H9 (cell line): ENCODE measurements at regions not wholly inside any gene's neighbourhood (a gene's known extent, or its start where the extent isn't known, plus 50 kb on each side); places are given as distances from the start of the nearest gene placed in this dataset.

Source experiments
- DNase-seq: peaks from one replicate; pipeline ENCODE4 v3.0.0-alpha.2; 2017
- H2AFZ ChIP-seq: one replicate; pipeline ENCODE4 v1.6.1; 2013; ENCODE audit warnings: mild to moderate bottlenecking, low read length, control low read depth, moderate library complexity
- H2AK5ac ChIP-seq: 2 replicates; pipeline ENCODE4 v1.6.1; 2013; ENCODE audit warnings: low read length, control low read depth, mixed read lengths; ENCODE audit not compliant: insufficient read length
- H2BK120ac ChIP-seq: one replicate; pipeline ENCODE4 v1.6.1; 2013; ENCODE audit warnings: low read depth, mild to moderate bottlenecking, low read length, control low read depth, inconsistent platforms; ENCODE audit not compliant: poor library complexity, severe bottlenecking
- H2BK12ac ChIP-seq: 2 replicates; pipeline ENCODE4 v1.6.1; 2013; ENCODE audit warnings: low read length, control low read depth, mixed read lengths, low read depth; ENCODE audit not compliant: insufficient read length
- H2BK15ac ChIP-seq: 2 replicates; pipeline ENCODE4 v1.6.1; 2013; ENCODE audit warnings: low read depth, low read length, control low read depth
- H2BK20ac ChIP-seq: one replicate; pipeline ENCODE4 v1.6.1; 2013; ENCODE audit warnings: low read depth, mild to moderate bottlenecking, low read length, control low read depth, inconsistent platforms; ENCODE audit not compliant: poor library complexity, severe bottlenecking
- H2BK5ac ChIP-seq: 2 replicates; pipeline ENCODE4 v1.6.1; 2013; ENCODE audit warnings: low read length, control low read depth, mixed read lengths; ENCODE audit not compliant: insufficient read length
- H3K14ac ChIP-seq: 2 replicates; pipeline ENCODE4 v1.6.1; 2013; ENCODE audit warnings: low read length, control low read depth; ENCODE audit not compliant: insufficient read depth
- H3K18ac ChIP-seq: 2 replicates; pipeline ENCODE4 v1.6.1; 2013; ENCODE audit warnings: low read depth, mild to moderate bottlenecking, mixed read lengths, low read length, control low read depth; ENCODE audit not compliant: insufficient read length
- H3K23ac ChIP-seq: 2 replicates; pipeline ENCODE4 v1.6.1; 2013; ENCODE audit warnings: low read length, control low read depth, mixed read lengths, low read depth; ENCODE audit not compliant: insufficient read length
- H3K23me2 ChIP-seq: 2 replicates; pipeline ENCODE4 v1.6.1; 2013; ENCODE audit warnings: low read depth, mild to moderate bottlenecking, mixed read lengths, low read length, control low read depth; ENCODE audit not compliant: insufficient read length, poor library complexity, severe bottlenecking
- H3K27ac ChIP-seq: 2 replicates; pipeline ENCODE4 v1.5.1; 2013; ENCODE audit warnings: low read length, control low read depth, mixed read lengths, low read depth; ENCODE audit not compliant: insufficient read length
- H3K27me3 ChIP-seq: 2 replicates; pipeline ENCODE4 v1.6.1; 2013; ENCODE audit warnings: low read length, control low read depth, inconsistent platforms; ENCODE audit not compliant: insufficient read depth
- H3K4ac ChIP-seq: 2 replicates; pipeline ENCODE4 v1.6.1; 2013; ENCODE audit warnings: low read depth, mild to moderate bottlenecking, control low read depth, inconsistent platforms, low read length, moderate library complexity
- H3K4me1 ChIP-seq: 2 replicates; pipeline ENCODE4 v1.6.1; 2013; ENCODE audit warnings: low read length, control low read depth, inconsistent platforms; ENCODE audit not compliant: insufficient read depth
- H3K4me2 ChIP-seq: 2 replicates; pipeline ENCODE4 v1.6.1; 2013; ENCODE audit warnings: low read length, control low read depth, mixed read lengths; ENCODE audit not compliant: insufficient read length, insufficient read depth
- H3K56ac ChIP-seq: 2 replicates; pipeline ENCODE4 v1.6.1; 2013; ENCODE audit warnings: low read depth, mild to moderate bottlenecking, mixed read lengths, low read length, control low read depth; ENCODE audit not compliant: insufficient read length
- H3K79me1 ChIP-seq: 2 replicates; pipeline ENCODE4 v1.6.1; 2013; ENCODE audit warnings: low read depth, mild to moderate bottlenecking, moderate library complexity, low read length, control low read depth, inconsistent platforms; ENCODE audit not compliant: insufficient read depth, poor library complexity, severe bottlenecking
- H3K79me2 ChIP-seq: 2 replicates; pipeline ENCODE4 v1.6.1; 2013; ENCODE audit warnings: low read length, control low read depth, inconsistent platforms; ENCODE audit not compliant: insufficient read depth
- H3K9ac ChIP-seq: 2 replicates; pipeline ENCODE4 v1.6.1; 2013; ENCODE audit warnings: low read length, control low read depth, mixed read lengths; ENCODE audit not compliant: insufficient read length; ENCODE audit errors: extremely low read depth
- H3K9me3 ChIP-seq: one replicate; pipeline ENCODE4 v1.6.1; 2013; ENCODE audit warnings: low read depth, low read length, inconsistent platforms; ENCODE audit not compliant: control insufficient read depth
- H3T11ph ChIP-seq: one replicate; pipeline ENCODE4 v1.6.1; 2013; ENCODE audit warnings: mild to moderate bottlenecking, low read length, control low read depth, inconsistent platforms
- H4K20me1 ChIP-seq: one replicate; pipeline ENCODE4 v1.6.1; 2013; ENCODE audit not compliant: control insufficient read depth, insufficient read length, insufficient read depth
- H4K5ac ChIP-seq: 2 replicates; pipeline ENCODE4 v1.6.1; 2013; ENCODE audit warnings: low read depth, mild to moderate bottlenecking, mixed read lengths, low read length, control low read depth; ENCODE audit not compliant: insufficient read length
- H4K8ac ChIP-seq: replicated peaks from 2 replicates; pipeline ENCODE4 v1.6.1; 2013; ENCODE audit warnings: low read length, control low read depth, mixed read lengths, low read depth; ENCODE audit not compliant: insufficient read length
- H4K91ac ChIP-seq: 2 replicates; pipeline ENCODE4 v1.6.1; 2013; ENCODE audit warnings: low read depth, mild to moderate bottlenecking, moderate library complexity, mixed read lengths, low read length, control low read depth; ENCODE audit not compliant: insufficient read length
- H3K27ac Mint-ChIP-seq, 3 experiments: 2 replicates in 2 of 3; 3 replicates in 1 of 3; pipeline ENCODE4 v1.8.0; 2020 to 2021; ENCODE audit warnings: mixed read lengths in 3 of 3, mild to moderate bottlenecking in 1 of 3, moderate library complexity in 1 of 3
- H3K27me3 Mint-ChIP-seq: 2 replicates; pipeline ENCODE4 v1.8.0; 2021; ENCODE audit warnings: low read depth, mild to moderate bottlenecking, moderate library complexity, mixed read lengths
- H3K36me3 Mint-ChIP-seq, 3 experiments: 2 replicates in 2 of 3; 3 replicates in 1 of 3; pipeline ENCODE4 v1.8.0; 2020 to 2021; ENCODE audit warnings: low read depth in 3 of 3, mixed read lengths in 3 of 3; ENCODE audit not compliant: insufficient read depth in 1 of 3
- H3K4me1 Mint-ChIP-seq, 2 experiments: 2 replicates each; pipeline ENCODE4 v1.8.0; 2020; ENCODE audit warnings: mixed read lengths in 2 of 2
- H3K4me3 Mint-ChIP-seq, 2 experiments: 2 replicates in 1 of 2; 3 replicates in 1 of 2; pipeline ENCODE4 v1.8.0; 2020 to 2021; ENCODE audit warnings: mild to moderate bottlenecking in 2 of 2, mixed read lengths in 2 of 2, moderate library complexity in 1 of 2
- H3K9me3 Mint-ChIP-seq, 2 experiments: 2 replicates in 1 of 2; 3 replicates in 1 of 2; pipeline ENCODE4 v1.8.0; 2020; ENCODE audit warnings: mild to moderate bottlenecking in 2 of 2, mixed read lengths in 2 of 2, moderate library complexity in 1 of 2
- CTCF ChIP-seq: fragments of 200-600 bp; sonication (generic); conservative IDR thresholded peaks from 3 replicates; pipeline ENCODE4 v1.8.0; 2021; ENCODE audit warnings: antibody characterized with exemption, mild to moderate bottlenecking
- WGBS: extraction: QIAGEN DNeasy Blood & Tissue Kit; methylation state at CpG from one replicate; pipeline ENCODE4 v1.1.7; 2013; ENCODE audit warnings: missing lambda C conversion rate, low lambda C conversion rate, mixed read lengths; ENCODE audit not compliant: insufficient read length; ENCODE audit errors: extremely low coverage; 5-methylcytosine and 5-hydroxymethylcytosine counted together

- H3K9me3 ChIP-seq = no peaks in the 10 kb centered on the region
- TF ChIP-seq CTCF = no peak
- no peak overlapping the region for H3K4me3 Mint-ChIP-seq
Measured at GRCh38 chr16:25625620-25626019, 66.1 kb upstream of the HS3ST4 start.

More at GRCh38 chr16:25625620-25626019, 66.1 kb upstream of the HS3ST4 start:
- Histone ChIP-seq H3T11ph (no peak overlapping the region), H2AK5ac (no peak overlapping the region), H3K23me2 (peaks cover 3% of the 10 kb centered on the region), H4K20me1 (no peaks in the 10 kb centered on the region), H4K8ac (no peak overlapping the region), H2AFZ (no peak overlapping the region), H2BK20ac (no peak overlapping the region), H3K18ac (no peak overlapping the region), H3K4me2 (no peak overlapping the region), H3K56ac (no peak overlapping the region), H3K9ac (no peak overlapping the region), H2BK12ac (no peak overlapping the region), H3K27me3 (no peaks in the 10 kb centered on the region), H3K79me2 (no peaks in the 10 kb centered on the region), H3K14ac (0 out of 2 replicates have a peak overlapping the region, but pooled peaks have one; percentile 27), H3K79me1 (no peaks in the 10 kb centered on the region), H4K91ac (no peak overlapping the region), H3K4ac (no peak overlapping the region), H2BK120ac (no peak overlapping the region), H3K23ac (no peak overlapping the region), H3K27ac (no peak overlapping the region), H2BK5ac (no peak overlapping the region), H2BK15ac (no peak overlapping the region), H3K4me1 (no peaks in the 10 kb centered on the region), H4K5ac (no peak overlapping the region)
- Mint-ChIP-seq H3K4me1 (peaks cover 2 to 4% of the 10 kb centered on the region in 2 experiments; a peak in 2 of 4 replicates), H3K27ac (no peak overlapping the region), H3K27me3 (no peaks in the 10 kb centered on the region; the same call in 1 of the 2 replicates), H3K9me3 (peaks cover 10 to 17% of the 10 kb centered on the region in 2 experiments), H3K36me3 (peaks cover 3 to 8% (median 4%) of the 10 kb centered on the region in 3 experiments; a peak in 3 of 7 replicates)
- no CpG with 5 or more reads among the region's 2 CpGs for WGBS
- DNase-seq = no peak
